HepG2 (cell line): ENCODE measurements at regions not wholly inside any gene's neighbourhood (a gene's known extent, or its start where the extent isn't known, plus 50 kb on each side); places are given as distances from the start of the nearest gene placed in this dataset.

ENCODE experiments used
- ATAC-seq: fragments of 200-7000 bp; cut with Tn5 transposase; 3 replicates; pipeline ENCODE4 v1.9.1; 2020; ENCODE audit warnings: mild to moderate bottlenecking, moderate library complexity
- BruUV-seq: library from RNA; stranded (reverse); fragments of 400-500 nt; replicated peaks from 2 replicates; lab custom pipeline; 2021; lab: Mats Ljungman, UMichigan
- CTCF ChIA-PET: fragments of 300-600 bp; formaldehyde crosslinking; extraction: SDS; loops from one replicate; lab custom pipeline; 2021; ENCODE audit warnings: low total read pairs, inconsistent platforms, low intra/inter-chr PET ratio; lab: Yijun Ruan, JAX
- POLR2A ChIA-PET: fragments of 350-600 bp; sonication (Branson Sonifier 250); formaldehyde crosslinking; loops from one replicate; lab custom pipeline; 2020; ENCODE audit warnings: antibody characterized with exemption, inconsistent platforms; lab: Yijun Ruan, JAX
- DNase-seq: peaks from one replicate; pipeline ENCODE4 v3.0.0-alpha.2; 2015; ENCODE audit warnings: low spot score
- FAIRE-seq: peaks from 3 replicates; lab custom pipeline; 2011; peaks lifted over from hg19 to GRCh38; lab: Jason Lieb, UNC
- H2AFZ ChIP-seq: one replicate; pipeline ENCODE4 v1.6.1; 2011; ENCODE audit warnings: low read length, inconsistent platforms
- H3K27ac ChIP-seq: fragments of 300-600 bp; 3 replicates; pipeline ENCODE4 v1.8.0; 2011; ENCODE audit warnings: mixed run types, mild to moderate bottlenecking, mixed read lengths, low read length, inconsistent platforms; ENCODE audit not compliant: insufficient read depth; ENCODE audit errors: extremely low read length
- H3K27me3 ChIP-seq, 2 experiments: fragments of 200-600 bp in 1 of 2; 2 replicates in 1 of 2; 3 replicates in 1 of 2; pipeline versions ENCODE4 v1.6.0 to v1.8.0; 2011; ENCODE audit warnings: low read length in 2 of 2, mild to moderate bottlenecking in 2 of 2, moderate library complexity in 2 of 2, inconsistent platforms in 1 of 2; ENCODE audit not compliant: insufficient read depth in 2 of 2, control insufficient read depth in 1 of 2
- H3K36me3 ChIP-seq, 2 experiments: fragments of 200-600 bp in 1 of 2; replicated peaks in 1 of 2; 2 replicates in 1 of 2; 3 replicates in 1 of 2; pipeline versions ENCODE4 v1.5.1 to v1.8.0; 2011; ENCODE audit warnings: low read length in 2 of 2, inconsistent platforms in 1 of 2; ENCODE audit not compliant: insufficient read depth in 2 of 2, control insufficient read depth in 1 of 2
- H3K4me1 ChIP-seq: 2 replicates; pipeline ENCODE4 v1.5.1; 2012; ENCODE audit warnings: low read length, inconsistent platforms; ENCODE audit not compliant: insufficient read depth
- H3K4me2 ChIP-seq: 2 replicates; pipeline ENCODE4 v1.6.0; 2011; ENCODE audit warnings: low read depth, low read length, inconsistent platforms
- H3K4me3 ChIP-seq, 3 experiments: fragments of 200-600 bp in 1 of 3; sonication (generic), shearing (Covaris generic) in 1 of 3; replicated peaks in 1 of 3; 2 replicates each; pipeline ENCODE4 v1.5.1; 2011 to 2016; ENCODE audit warnings: low read length in 3 of 3, inconsistent platforms in 2 of 3, low read depth in 2 of 3, mild to moderate bottlenecking in 2 of 3, control low read depth in 1 of 3, mixed read lengths in 1 of 3; ENCODE audit not compliant: insufficient read depth in 1 of 3
- H3K79me2 ChIP-seq: one replicate; pipeline ENCODE4 v1.6.1; 2011; ENCODE audit warnings: low read length, inconsistent platforms; ENCODE audit not compliant: insufficient read depth
- H3K9ac ChIP-seq: 2 replicates; pipeline ENCODE4 v1.6.0; 2011; ENCODE audit warnings: mild to moderate bottlenecking, low read depth, low read length, inconsistent platforms; ENCODE audit not compliant: insufficient read depth
- H3K9me3 ChIP-seq: 2 replicates; pipeline ENCODE4 v1.5.1; 2012; ENCODE audit warnings: mild to moderate bottlenecking, low read length
- H4K20me1 ChIP-seq: 2 replicates; pipeline ENCODE4 v1.6.0; 2011; ENCODE audit warnings: inconsistent platforms, mild to moderate bottlenecking, low read length, moderate library complexity; ENCODE audit not compliant: insufficient read depth
- AKAP8 ChIP-seq: sonication (generic); formaldehyde crosslinking; IDR thresholded peaks from 2 replicates; pipeline ENCODE4 v1.5.1; 2020; ENCODE audit warnings: mild to moderate bottlenecking, missing genetic modification reagents
- EHMT2 ChIP-seq: fragments of 200-600 bp; sonication (generic); IDR thresholded peaks from 2 replicates; pipeline ENCODE4 v1.7.0; 2017; ENCODE audit warnings: antibody characterized with exemption, low read depth, low read length, borderline replicate concordance
- ELF3 ChIP-seq: IDR thresholded peaks from 2 replicates; pipeline ENCODE4 v1.6.1; 2016; ENCODE audit warnings: missing genetic modification reagents, missing compliant biosample characterization
- GABPB1 ChIP-seq: IDR thresholded peaks from 2 replicates; pipeline ENCODE4 v1.6.1; 2016; ENCODE audit warnings: mild to moderate bottlenecking, missing genetic modification reagents, moderate library complexity, missing compliant biosample characterization
- IKZF1 ChIP-seq: fragments of 450-650 bp; IDR thresholded peaks from 2 replicates; pipeline ENCODE4 v1.7.1; 2016
- MAFF ChIP-seq: IDR thresholded peaks from 2 replicates; pipeline ENCODE4 v1.6.1; 2011; ENCODE audit warnings: low read depth, low read length, improper control_type of control experiment
- NCOR1 ChIP-seq: fragments of 200-600 bp; sonication (generic); IDR thresholded peaks from 2 replicates; pipeline ENCODE4 v1.7.0; 2017; ENCODE audit warnings: antibody characterized with exemption, low read length, borderline replicate concordance
- POLR2G ChIP-seq: fragments of 200-400 bp; formaldehyde crosslinking; IDR thresholded peaks from 2 replicates; pipeline ENCODE4 v1.6.1; 2018; ENCODE audit warnings: mild to moderate bottlenecking, low read depth, low read length, moderate library complexity
- ZFP36L2 ChIP-seq: sonication (generic); formaldehyde crosslinking; IDR thresholded peaks from 2 replicates; pipeline ENCODE4 v1.4.0; 2020; ENCODE audit warnings: missing genetic modification reagents
- ZNF180 ChIP-seq: sonication (generic); formaldehyde crosslinking; IDR thresholded peaks from 2 replicates; pipeline ENCODE4 v1.4.0; 2020; ENCODE audit warnings: low read depth, missing genetic modification reagents, borderline replicate concordance
- ZNF235 ChIP-seq: sonication (generic); formaldehyde crosslinking; IDR thresholded peaks from 2 replicates; pipeline ENCODE4 v1.8.1; 2023; ENCODE audit warnings: mild to moderate bottlenecking, missing genetic modification reagents, borderline replicate concordance
- ZNF34 ChIP-seq: sonication (generic); formaldehyde crosslinking; IDR thresholded peaks from 2 replicates; pipeline ENCODE4 v1.4.0; 2020; ENCODE audit warnings: mild to moderate bottlenecking, missing genetic modification reagents, borderline replicate concordance
- ZNF510 ChIP-seq: sonication (generic); formaldehyde crosslinking; IDR thresholded peaks from 2 replicates; pipeline ENCODE4 v1.4.0; 2020; ENCODE audit warnings: low read depth, mild to moderate bottlenecking, missing genetic modification reagents
- ZNF713 ChIP-seq: sonication (generic); formaldehyde crosslinking; IDR thresholded peaks from 2 replicates; pipeline ENCODE4 v1.4.0; 2020; ENCODE audit warnings: mild to moderate bottlenecking, missing genetic modification reagents
- whole genome bisulfite sequencing: methylation state at CpG from one replicate; pipeline ENCODE4 v1.1.6; 2017; ENCODE audit warnings: low lambda C conversion rate; 5-methylcytosine and 5-hydroxymethylcytosine counted together
- in situ Hi-C: cut with HindIII; loops from 2 replicates; pipeline ENCODE4 v1.10.0; 2017; ENCODE audit warnings: low pct_unique_long_range_greater_than_20kb; ENCODE audit not compliant: extremely low pct_ligation_motif_present
- intact Hi-C: fragments of 100-400 bp; cut with micrococcal nuclease; formaldehyde crosslinking; loops from one replicate; pipeline ENCODE4 v1.10.0; 2022; ENCODE audit not compliant: unreplicated experiment
- TF ChIP-seq, protein P1 (sequence below): IDR thresholded peaks from 2 replicates; pipeline ENCODE4 v1.6.1; 2016; ENCODE audit warnings: control low read depth
- TF ChIP-seq, protein P2 (sequence below): sonication (generic); formaldehyde crosslinking; IDR thresholded peaks from 2 replicates; pipeline ENCODE4 v1.8.0; 2022; ENCODE audit warnings: low read depth, missing genetic modification reagents

- no TSS peak for BruUV-seq
- no peaks in the 10 kb centered on the region for H3K79me2 ChIP-seq
- WGBS, result 0% methylated on average over 1 of the region's 1 CpG
- H3K4me3 ChIP-seq, result no peak overlapping the region
- in situ Hi-C loops (no loop called here), intact Hi-C loops (no loop called here)
- DNase-seq, result no peak
- H3K4me1 ChIP-seq, result no peaks in the 10 kb centered on the region
- H3K36me3 ChIP-seq, result no peaks in the 10 kb centered on the region
- no peak overlapping the region for H2AFZ ChIP-seq
- ATAC-seq, result no peak
- ChIA-PET POLR2A (no interaction called here), CTCF (no interaction called here)
- no peak overlapping the region for H3K9ac ChIP-seq
- H4K20me1 ChIP-seq, result no peaks in the 10 kb centered on the region
- H3K4me2 ChIP-seq, result no peak overlapping the region
- H3K27me3 ChIP-seq, result no peaks in the 10 kb centered on the region
- H3K9me3 ChIP-seq, result no peaks in the 10 kb centered on the region; the same call in 1 of the 2 replicates
- no peak overlapping the region for H3K27ac ChIP-seq
- no peak for FAIRE-seq
- no peak for TF ChIP-seq ZFP36L2
- TF ChIP-seq GABPB1, result no peak
- TF ChIP-seq POLR2G, result no peak
- no peak for TF ChIP-seq EHMT2
- no peak for TF ChIP-seq ZNF180
- TF ChIP-seq ELF3 (CRISPR knock-in tag), result no peak
- no peak for TF ChIP-seq AKAP8 (CRISPR knock-in tag)
- no peak for TF ChIP-seq ZNF34 (CRISPR knock-in tag)
- no peak for TF ChIP-seq IKZF1
- TF ChIP-seq ZNF235 (CRISPR knock-in tag), result no peak
- no peak for TF ChIP-seq ZNF713 (CRISPR knock-in tag)
- TF ChIP-seq, protein P1, sequence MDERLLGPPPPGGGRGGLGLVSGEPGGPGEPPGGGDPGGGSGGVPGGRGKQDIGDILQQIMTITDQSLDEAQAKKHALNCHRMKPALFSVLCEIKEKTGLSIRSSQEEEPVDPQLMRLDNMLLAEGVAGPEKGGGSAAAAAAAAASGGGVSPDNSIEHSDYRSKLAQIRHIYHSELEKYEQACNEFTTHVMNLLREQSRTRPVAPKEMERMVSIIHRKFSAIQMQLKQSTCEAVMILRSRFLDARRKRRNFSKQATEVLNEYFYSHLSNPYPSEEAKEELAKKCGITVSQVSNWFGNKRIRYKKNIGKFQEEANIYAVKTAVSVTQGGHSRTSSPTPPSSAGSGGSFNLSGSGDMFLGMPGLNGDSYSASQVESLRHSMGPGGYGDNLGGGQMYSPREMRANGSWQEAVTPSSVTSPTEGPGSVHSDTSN, result no peak
- no peak for TF ChIP-seq MAFF
- no peak for TF ChIP-seq NCOR1
- no peak for TF ChIP-seq ZNF510 (CRISPR knock-in tag)
- TF ChIP-seq, protein P2, sequence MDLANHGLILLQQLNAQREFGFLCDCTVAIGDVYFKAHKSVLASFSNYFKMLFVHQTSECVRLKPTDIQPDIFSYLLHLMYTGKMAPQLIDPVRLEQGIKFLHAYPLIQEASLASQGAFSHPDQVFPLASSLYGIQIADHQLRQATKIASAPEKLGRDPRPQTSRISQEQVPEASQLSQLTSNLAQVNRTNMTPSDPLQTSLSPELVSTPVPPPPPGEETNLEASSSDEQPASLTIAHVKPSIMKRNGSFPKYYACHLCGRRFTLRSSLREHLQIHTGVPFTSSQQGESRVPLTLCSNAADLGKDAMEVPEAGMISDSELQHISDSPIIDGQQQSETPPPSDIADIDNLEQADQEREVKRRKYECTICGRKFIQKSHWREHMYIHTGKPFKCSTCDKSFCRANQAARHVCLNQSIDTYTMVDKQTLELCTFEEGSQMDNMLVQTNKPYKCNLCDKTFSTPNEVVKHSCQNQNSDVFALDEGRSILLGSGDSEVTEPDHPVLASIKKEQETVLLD (CRISPR knock-in tag), result no peak
Measured at GRCh38 chr13:83950293-83950692, 68.0 kb upstream of the SLITRK1 start.
